Type B pancreatic cell (in vitro differentiated cells): ENCODE measurements at regions not wholly inside any gene's neighbourhood (a gene's known extent, or its start where the extent isn't known, plus 50 kb on each side); places are given as distances from the start of the nearest gene placed in this dataset.

Experiments used
- DNase-seq: peaks from one replicate; pipeline ENCODE4 v3.0.0; 2021; ENCODE audit warnings: mixed read lengths; ENCODE audit not compliant: unreplicated experiment; ENCODE audit errors: extremely low spot score
- H3K27ac Mint-ChIP-seq: 2 replicates; pipeline ENCODE4 v1.8.0; 2021; ENCODE audit warnings: mild to moderate bottlenecking, mixed read lengths
- H3K27me3 Mint-ChIP-seq: 2 replicates; pipeline ENCODE4 v1.8.0; 2021; ENCODE audit warnings: mixed read lengths
- H3K36me3 Mint-ChIP-seq: 2 replicates; pipeline ENCODE4 v1.8.0; 2021; ENCODE audit warnings: mixed read lengths
- H3K4me1 Mint-ChIP-seq: one replicate; pipeline ENCODE4 v1.8.0; 2021; ENCODE audit warnings: mixed read lengths; ENCODE audit not compliant: unreplicated experiment
- H3K4me3 Mint-ChIP-seq: 2 replicates; pipeline ENCODE4 v1.8.0; 2021; ENCODE audit warnings: mild to moderate bottlenecking, mixed read lengths
- H3K9me3 Mint-ChIP-seq: 2 replicates; pipeline ENCODE4 v1.8.0; 2021; ENCODE audit warnings: mixed read lengths
- CTCF ChIP-seq: fragments of 200-600 bp; sonication (generic); conservative IDR thresholded peaks from 2 replicates; pipeline ENCODE4 v1.5.0; 2021; ENCODE audit warnings: antibody characterized with exemption, mild to moderate bottlenecking

GRCh38 chr1:81034291-81034690 is 766.4 kb upstream of the ADGRL2 start:
- peaks cover 5% of the 10 kb centered on the region for H3K9me3 Mint-ChIP-seq
- no peak overlapping the region for H3K27ac Mint-ChIP-seq
- H3K36me3 Mint-ChIP-seq: no peaks in the 10 kb centered on the region
- no peaks in the 10 kb centered on the region for H3K27me3 Mint-ChIP-seq
- H3K4me3 Mint-ChIP-seq: no peak overlapping the region
- DNase-seq: no peak
- H3K4me1 Mint-ChIP-seq: no peaks in the 10 kb centered on the region
- TF ChIP-seq CTCF: no peak

GRCh38 chr1:81032973-81033425 is 767.7 kb upstream of the ADGRL2 start:
- peaks cover 5% of the 10 kb centered on the region for H3K9me3 Mint-ChIP-seq
- H3K27ac Mint-ChIP-seq: no peak overlapping the region
- TF ChIP-seq CTCF: no peak
- no peaks in the 10 kb centered on the region for H3K27me3 Mint-ChIP-seq
- H3K36me3 Mint-ChIP-seq: no peaks in the 10 kb centered on the region
- H3K4me3 Mint-ChIP-seq: no peak overlapping the region
- no peaks in the 10 kb centered on the region for H3K4me1 Mint-ChIP-seq
- DNase-seq: no peak

GRCh38 chr1:81032374-81032773 is 768.4 kb upstream of the ADGRL2 start:
- DNase-seq: no peak
- Mint-ChIP-seq H3K36me3 (no peaks in the 10 kb centered on the region), H3K4me1 (no peaks in the 10 kb centered on the region), H3K27me3 (no peaks in the 10 kb centered on the region), H3K4me3 (no peak overlapping the region), H3K27ac (no peak overlapping the region), H3K9me3 (peaks cover 5% of the 10 kb centered on the region)
- no peak for TF ChIP-seq CTCF

- Mint-ChIP-seq H3K27ac (no peak overlapping the region), H3K27me3 (no peaks in the 10 kb centered on the region), H3K4me3 (no peak overlapping the region), H3K9me3 (peaks cover 5% of the 10 kb centered on the region), H3K36me3 (no peaks in the 10 kb centered on the region), H3K4me1 (no peaks in the 10 kb centered on the region)
- DNase-seq: no peak
- no peak for TF ChIP-seq CTCF
Observed at GRCh38 chr1:81030441-81030840, 770.3 kb upstream of the ADGRL2 start.

- Mint-ChIP-seq H3K36me3 (no peaks in the 10 kb centered on the region), H3K4me3 (no peak overlapping the region), H3K9me3 (no peaks in the 10 kb centered on the region), H3K27ac (no peak overlapping the region), H3K4me1 (no peaks in the 10 kb centered on the region), H3K27me3 (no peaks in the 10 kb centered on the region)
- no peak for DNase-seq
- TF ChIP-seq CTCF: no peak
Observed at GRCh38 chr1:81029266-81029665, 771.5 kb upstream of the ADGRL2 start.

GRCh38 chr1:81023187-81023724 is 777.5 kb upstream of the ADGRL2 start:
- no peak for DNase-seq
- Mint-ChIP-seq H3K27ac (no peak overlapping the region), H3K4me1 (no peaks in the 10 kb centered on the region), H3K27me3 (no peaks in the 10 kb centered on the region), H3K36me3 (no peaks in the 10 kb centered on the region), H3K9me3 (no peaks in the 10 kb centered on the region), H3K4me3 (no peak overlapping the region)
- no peak for TF ChIP-seq CTCF
